Right kidney (tissue), 1 donor: ENCODE measurements at regions not wholly inside any gene's neighbourhood (a gene's known extent, or its start where the extent isn't known, plus 50 kb on each side); places are given as distances from the start of the nearest gene placed in this dataset.
"Not testable (repeated sequence)": the region's sequence is repeated elsewhere in the genome, so short reads cannot be mapped to it uniquely, and the experiment has no call there.

Experiments used
- DNase-seq: peaks from one replicate; pipeline ENCODE4 v3.0.0-alpha.2; 2016

DNA sequence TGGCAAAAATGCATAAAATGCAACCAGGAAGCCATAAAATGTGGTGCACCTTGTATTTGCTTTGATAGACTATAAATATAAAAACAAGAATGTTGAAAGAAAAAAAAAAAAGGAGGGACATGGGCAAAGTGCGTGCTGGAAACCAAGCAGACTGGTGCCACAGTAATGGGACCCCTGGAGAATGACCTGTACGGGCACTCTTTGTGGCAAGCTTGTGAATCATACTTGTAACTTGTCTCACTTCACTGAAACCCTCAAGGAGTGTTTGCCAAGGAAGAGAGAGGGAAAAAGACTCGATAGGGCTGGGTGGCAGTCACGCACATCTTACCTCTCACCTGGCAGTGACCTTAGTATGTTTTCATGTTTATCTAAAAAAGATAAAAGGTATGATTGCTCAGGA lies 1183.6 kb downstream of the GATA3 start:
- peak; percentile 12 for DNase-seq

- DNase-seq: no peak
Observed at GRCh38 chr10:9239298-9239697, 1184.8 kb downstream of the GATA3 start.

DNA sequence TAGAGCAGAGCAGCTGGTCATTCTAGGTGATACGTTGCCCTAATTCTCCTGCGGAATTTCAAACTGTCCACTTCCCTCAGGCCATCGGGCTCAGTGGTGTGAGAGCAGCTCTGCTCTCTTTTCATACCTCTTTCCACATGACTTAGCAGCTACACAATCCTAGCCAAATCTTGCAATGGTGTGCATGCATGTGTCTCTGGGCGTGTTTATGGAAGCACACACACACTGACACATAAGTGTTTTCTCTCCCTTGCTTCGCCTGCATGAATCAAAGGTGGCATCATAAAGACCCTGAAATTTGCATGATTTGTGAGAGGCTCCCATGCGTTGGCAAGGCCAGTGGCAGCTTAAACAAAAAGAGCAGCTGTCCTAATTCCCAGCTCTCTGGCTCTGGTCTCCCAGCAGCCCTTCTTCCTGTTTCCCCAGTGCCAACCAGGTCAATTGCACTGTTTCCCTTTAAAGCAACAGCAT lies 1189.5 kb downstream of the GATA3 start:
- peak; percentile 28 for DNase-seq

GRCh38 chr10:9244864-9245263 lies 1190.4 kb downstream of the GATA3 start:
- peak; percentile 5 for DNase-seq

GRCh38 chr10:9253121-9253520 lies 1198.6 kb downstream of the GATA3 start:
- DNase-seq: no peak

GRCh38 chr10:9254353-9254752 lies 1199.9 kb downstream of the GATA3 start:
- DNase-seq: no peak

- no peak for DNase-seq
Observed at GRCh38 chr10:9260690-9261089, 1206.2 kb downstream of the GATA3 start.

- no peak for DNase-seq
Observed at GRCh38 chr10:9262770-9263169, 1208.3 kb downstream of the GATA3 start.

GRCh38 chr10:9268176-9268575 lies 1213.7 kb downstream of the GATA3 start:
- no peak for DNase-seq

DNA sequence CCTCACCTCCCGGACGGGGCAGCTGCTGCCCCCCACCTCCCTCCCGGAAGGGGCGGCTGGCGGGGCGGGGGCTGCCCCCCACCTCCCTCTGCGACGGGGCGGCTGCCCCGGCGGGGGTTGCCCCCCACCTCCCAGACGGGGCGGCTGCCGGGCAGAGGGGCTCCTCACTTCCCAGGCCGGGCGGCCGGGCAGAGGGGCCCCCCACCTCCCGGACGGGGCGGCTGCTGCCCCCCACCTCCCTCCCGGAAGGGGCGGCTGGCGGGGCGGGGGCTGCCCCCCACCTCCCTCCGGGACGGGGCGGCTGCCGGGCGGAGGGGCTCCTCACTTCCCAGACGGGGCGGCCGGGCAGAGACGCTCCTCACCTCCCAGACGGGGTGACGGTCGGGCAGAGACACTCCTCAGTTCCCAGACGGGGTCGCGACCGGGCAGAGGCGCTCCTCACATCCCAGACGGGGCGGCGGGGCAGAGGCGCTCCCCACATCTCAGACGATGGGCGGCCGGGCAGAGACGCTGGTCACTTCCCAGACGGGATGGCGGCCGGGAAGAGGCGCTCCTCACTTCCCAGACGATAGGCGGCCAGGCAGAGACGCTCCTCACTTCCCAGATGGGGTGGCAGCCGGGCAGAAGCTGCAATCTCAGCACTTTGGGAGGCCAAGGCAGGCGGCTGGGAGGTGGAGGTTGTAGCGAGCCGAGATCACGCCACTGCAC lies 1218.8 kb downstream of the GATA3 start:
- DNase-seq: not testable (repeated sequence)

GRCh38 chr10:9274206-9274755 lies 1219.8 kb downstream of the GATA3 start:
- DNase-seq: no peak

DNA sequence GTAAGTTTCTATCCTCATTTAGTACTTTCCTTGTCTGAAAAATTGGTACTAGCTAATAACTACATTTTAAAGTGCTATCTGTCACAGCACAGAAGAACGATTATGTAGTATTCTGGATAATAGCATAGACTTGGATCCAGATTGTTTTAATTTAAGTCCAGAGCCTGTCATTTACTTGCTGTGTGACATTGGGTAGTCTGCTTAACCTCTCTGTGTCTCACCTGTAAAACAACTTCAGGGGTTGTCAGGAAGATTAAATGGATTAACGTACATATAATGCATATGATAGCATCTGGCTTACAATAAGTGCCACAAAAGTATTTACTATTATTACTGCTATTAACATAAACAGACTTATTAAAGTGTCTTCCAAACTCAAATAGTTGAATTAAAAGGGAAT lies 1221.4 kb downstream of the GATA3 start:
- no peak for DNase-seq

DNA sequence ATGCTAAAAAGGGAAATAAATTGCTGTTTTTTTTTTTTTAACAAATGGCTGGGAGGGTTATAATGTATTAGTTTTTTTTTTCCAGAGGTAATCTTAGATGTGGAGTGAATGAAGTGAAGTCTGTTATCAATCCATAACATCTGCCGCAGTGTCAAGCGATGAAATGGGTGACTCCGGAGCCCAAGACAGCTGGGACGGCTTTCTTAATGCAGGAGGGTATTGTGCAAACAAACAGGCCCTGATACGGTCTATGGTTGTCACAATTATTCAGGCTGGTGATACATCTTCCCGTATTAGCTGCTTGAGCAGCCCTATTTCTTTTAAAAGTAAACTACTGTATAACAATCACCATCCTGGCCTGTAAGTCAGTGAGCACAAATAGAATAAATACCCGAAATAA lies 1231.2 kb downstream of the GATA3 start:
- DNase-seq: no peak

- no peak for DNase-seq
Observed at GRCh38 chr10:9289811-9290210, 1235.3 kb downstream of the GATA3 start.

- DNase-seq: no peak
Observed at GRCh38 chr10:9291081-9291480, 1236.6 kb downstream of the GATA3 start.

DNA sequence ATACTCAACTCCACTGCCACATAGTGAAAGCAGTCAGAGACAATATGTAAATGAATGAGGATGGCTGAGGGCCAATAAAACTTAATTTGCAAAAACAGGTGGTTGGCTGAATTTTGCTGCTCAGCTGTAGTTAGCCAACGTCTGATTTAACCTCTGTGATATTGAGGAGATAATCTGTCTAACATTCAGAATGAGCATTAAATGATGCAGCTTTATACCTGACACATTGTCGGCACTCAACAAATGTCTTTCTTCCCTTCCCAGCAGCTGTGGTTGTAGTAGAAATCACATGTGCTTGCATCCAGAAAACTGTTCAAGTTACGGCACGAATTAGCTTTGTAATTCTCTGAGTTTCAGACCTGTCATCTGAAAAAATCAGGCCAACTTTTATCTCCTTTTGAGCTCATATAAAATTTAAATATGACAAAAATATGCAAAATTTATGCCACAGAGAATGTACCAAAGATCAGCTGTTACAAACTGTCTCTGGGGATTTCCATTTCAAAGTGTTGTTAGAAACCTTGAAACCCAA lies 1239.7 kb downstream of the GATA3 start:
- no peak for DNase-seq

DNA sequence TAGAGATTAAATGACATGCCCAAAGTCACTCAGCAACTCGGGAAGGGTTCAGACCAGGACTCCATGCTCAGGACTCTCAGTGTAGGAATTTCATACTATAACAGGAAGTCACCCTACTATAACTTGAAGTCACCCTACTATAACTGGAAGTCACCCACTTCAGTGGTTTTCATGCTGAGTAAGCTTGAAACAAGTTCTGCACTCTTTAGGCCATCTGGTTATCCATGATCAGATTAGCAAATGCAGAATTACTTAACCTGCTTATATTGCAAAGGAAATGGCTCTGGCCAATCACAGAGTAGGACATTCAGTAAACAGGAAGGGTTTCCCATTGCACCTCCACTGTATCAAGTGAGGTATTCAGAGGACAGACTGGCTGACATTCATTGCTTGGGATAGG lies 1240.4 kb downstream of the GATA3 start:
- DNase-seq: no peak

GRCh38 chr10:9296190-9296589 lies 1241.7 kb downstream of the GATA3 start:
- no peak for DNase-seq

- DNase-seq: no peak
Observed at GRCh38 chr10:9297580-9297979, 1243.1 kb downstream of the GATA3 start.

- DNase-seq: no peak
Observed at GRCh38 chr10:9299966-9300365, 1245.5 kb downstream of the GATA3 start.

DNA sequence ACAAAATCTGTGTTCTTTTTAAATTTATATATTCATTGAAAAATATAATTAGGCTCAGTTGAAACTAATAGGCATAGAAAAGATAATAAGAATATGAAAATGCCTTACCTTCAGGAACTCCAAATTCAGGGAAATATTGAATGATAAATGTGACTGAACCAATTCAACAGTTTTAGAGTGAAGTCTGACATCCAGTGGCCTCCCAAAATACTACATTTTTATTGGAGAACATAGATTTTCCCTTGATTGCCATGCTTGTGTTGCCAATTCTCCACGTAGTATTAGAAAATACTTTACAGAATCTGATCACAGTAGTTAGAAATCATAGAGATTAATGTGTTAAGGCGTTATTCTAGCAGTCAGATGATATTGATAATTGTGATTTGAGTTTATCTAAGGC lies 1246.7 kb downstream of the GATA3 start:
- DNase-seq: no peak

DNA sequence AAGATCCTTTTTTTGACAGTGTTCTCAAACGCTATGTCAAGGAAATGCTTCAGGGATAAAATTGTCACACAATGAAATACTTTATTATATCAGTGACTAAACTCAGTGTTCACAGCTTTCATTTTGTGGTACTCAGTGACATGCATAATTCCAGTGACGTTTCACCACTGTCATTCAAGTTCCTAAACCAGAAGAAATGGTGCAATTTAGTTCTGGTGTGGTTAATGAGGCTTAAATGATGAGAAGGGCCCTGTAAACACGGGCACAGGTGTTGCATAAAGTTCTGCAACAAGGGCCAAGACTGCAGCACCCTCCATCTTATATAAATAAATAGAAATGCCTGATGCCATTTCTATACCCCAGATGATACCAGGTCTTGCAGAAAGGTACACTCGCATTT lies 1247.1 kb downstream of the GATA3 start:
- DNase-seq: no peak

DNA sequence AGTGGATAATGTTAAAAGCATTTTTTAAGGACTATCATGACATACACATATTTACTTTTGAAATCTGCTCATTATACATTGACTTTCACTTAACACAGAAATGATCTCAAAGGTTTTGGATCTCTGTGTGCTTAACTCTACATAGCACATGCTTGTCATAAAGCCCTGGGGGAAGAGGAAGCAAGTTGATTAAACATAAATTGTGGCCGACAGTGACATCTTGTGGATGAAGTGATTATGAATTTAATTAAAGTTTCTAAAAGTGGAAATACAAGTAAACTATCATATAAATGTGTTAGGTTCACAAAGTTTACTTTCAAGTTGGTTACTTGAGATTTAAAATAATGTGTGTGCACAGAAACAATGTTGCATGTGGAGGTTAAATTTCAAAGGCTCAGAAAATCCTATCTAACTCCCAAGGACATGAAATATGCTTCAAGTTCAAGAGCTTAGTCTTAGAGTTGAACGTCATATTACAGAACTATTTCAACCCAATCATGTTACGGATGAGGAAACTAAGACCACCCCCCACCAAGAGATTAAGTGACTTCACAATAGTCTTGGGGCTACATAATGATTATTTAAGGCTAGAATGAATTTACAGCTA lies 1247.8 kb downstream of the GATA3 start:
- peak; percentile 11 for DNase-seq
